ENCODE measurements at regions not wholly inside any gene's neighbourhood (a gene's known extent, or its start where the extent isn't known, plus 50 kb on each side); places are given as distances from the start of the nearest gene placed in this dataset.
"Not testable (repeated sequence)": the region's sequence is repeated elsewhere in the genome, so short reads cannot be mapped to it uniquely, and the experiment has no call there.

- intact Hi-C loops (cut with micrococcal nuclease), result no loop called here
- CTCF ChIA-PET, result no interaction called here
Measured at GRCh38 chr13:112267660-112268059, 108.5 kb upstream of the SPACA7 start.

GRCh38 chr13:112270951-112271350 lies 105.2 kb upstream of the SPACA7 start:
- CTCF ChIA-PET, result no interaction called here
- intact Hi-C loops (cut with micrococcal nuclease), result no loop called here
- Mint-ChIP-seq H3K9me3 (no peaks in the 10 kb centered on the region), H3K27ac (no peak overlapping the region), H3K27me3 (ENCODE audit: low read depth) (peaks cover 13% of the 10 kb centered on the region), H3K4me3 (no peak overlapping the region), H3K4me1 (ENCODE audit: low read depth) (no peaks in the 10 kb centered on the region), H3K36me3 (ENCODE audit: low read depth) (no peaks in the 10 kb centered on the region)
- DNase-seq, result no peak

More at GRCh38 chr13:112267660-112268059, 108.5 kb upstream of the SPACA7 start:
- Mint-ChIP-seq H3K36me3 (ENCODE audit: low read depth) (no peaks in the 10 kb centered on the region), H3K9me3 (no peaks in the 10 kb centered on the region), H3K27ac (no peak overlapping the region), H3K4me1 (ENCODE audit: low read depth) (no peaks in the 10 kb centered on the region), H3K27me3 (ENCODE audit: low read depth) (peaks cover 13% of the 10 kb centered on the region), H3K4me3 (no peak overlapping the region)
- DNase-seq, result no peak

- H3K9me3 Mint-ChIP-seq; H3K4me1 Mint-ChIP-seq (ENCODE audit: low read depth); H3K4me3 Mint-ChIP-seq; DNase-seq; H3K36me3 Mint-ChIP-seq (ENCODE audit: low read depth); intact Hi-C loops (cut with micrococcal nuclease); H3K27ac Mint-ChIP-seq; H3K27me3 Mint-ChIP-seq (ENCODE audit: low read depth); CTCF ChIA-PET: not testable (repeated sequence)
Measured at GRCh38 chr13:112286733-112287132, 89.4 kb upstream of the SPACA7 start.

GRCh38 chr13:112320303-112320702 lies 55.9 kb upstream of the SPACA7 start:
- Mint-ChIP-seq H3K36me3 (ENCODE audit: low read depth) (no peaks in the 10 kb centered on the region), H3K9me3 (no peaks in the 10 kb centered on the region), H3K27ac (no peak overlapping the region), H3K27me3 (ENCODE audit: low read depth) (peaks cover 19% of the 10 kb centered on the region), H3K4me1 (ENCODE audit: low read depth) (no peaks in the 10 kb centered on the region), H3K4me3 (no peak overlapping the region)
- CTCF ChIA-PET, result no interaction called here
- intact Hi-C loops (cut with micrococcal nuclease), result no loop called here
- no peak for DNase-seq

GRCh38 chr13:112322557-112322956 lies 53.6 kb upstream of the SPACA7 start:
- CTCF ChIA-PET, result no interaction called here
- H3K9me3 Mint-ChIP-seq, result no peaks in the 10 kb centered on the region
- H3K36me3 Mint-ChIP-seq (ENCODE audit: low read depth), result no peaks in the 10 kb centered on the region
- DNase-seq, result no peak
- intact Hi-C loops (cut with micrococcal nuclease), result no loop called here
- no peak overlapping the region for H3K27ac Mint-ChIP-seq
- H3K4me1 Mint-ChIP-seq (ENCODE audit: low read depth), result no peaks in the 10 kb centered on the region
- peaks cover 21% of the 10 kb centered on the region for H3K27me3 Mint-ChIP-seq (ENCODE audit: low read depth)
- H3K4me3 Mint-ChIP-seq, result no peak overlapping the region

- H3K4me3 Mint-ChIP-seq, result no peak overlapping the region
- peaks cover 29% of the 10 kb centered on the region for H3K27me3 Mint-ChIP-seq (ENCODE audit: low read depth)
- H3K4me1 Mint-ChIP-seq (ENCODE audit: low read depth), result no peaks in the 10 kb centered on the region
- intact Hi-C loops (cut with micrococcal nuclease), result no loop called here
- CTCF ChIA-PET, result no interaction called here
- H3K27ac Mint-ChIP-seq, result no peak overlapping the region
- H3K9me3 Mint-ChIP-seq, result no peaks in the 10 kb centered on the region
- H3K36me3 Mint-ChIP-seq (ENCODE audit: low read depth), result no peaks in the 10 kb centered on the region
- DNase-seq, result no peak
Measured at GRCh38 chr13:112324116-112324515, 52.0 kb upstream of the SPACA7 start.

- Mint-ChIP-seq H3K36me3 (ENCODE audit: low read depth) (no peaks in the 10 kb centered on the region), H3K4me1 (ENCODE audit: low read depth) (no peaks in the 10 kb centered on the region), H3K9me3 (no peaks in the 10 kb centered on the region), H3K27ac (no peak overlapping the region), H3K27me3 (ENCODE audit: low read depth) (peaks cover 35% of the 10 kb centered on the region), H3K4me3 (no peak overlapping the region)
- CTCF ChIA-PET, result no interaction called here
- DNase-seq, result no peak
- intact Hi-C loops (cut with micrococcal nuclease), result no loop called here
Measured at GRCh38 chr13:112325142-112325808, 50.9 kb upstream of the SPACA7 start.

- no peaks in the 10 kb centered on the region for H3K36me3 Mint-ChIP-seq (ENCODE audit: low read depth)
- CTCF ChIA-PET, result no interaction called here
- H3K27me3 Mint-ChIP-seq (ENCODE audit: low read depth), result peaks cover 36% of the 10 kb centered on the region
- DNase-seq, result no peak
- H3K9me3 Mint-ChIP-seq, result no peaks in the 10 kb centered on the region
- no peaks in the 10 kb centered on the region for H3K4me1 Mint-ChIP-seq (ENCODE audit: low read depth)
- H3K4me3 Mint-ChIP-seq, result no peak overlapping the region
- H3K27ac Mint-ChIP-seq, result no peak overlapping the region
- intact Hi-C loops (cut with micrococcal nuclease), result no loop called here
Measured at GRCh38 chr13:112325920-112326645, 50.1 kb upstream of the SPACA7 start.
